GM18505 (cell line): ENCODE measurements at regions not wholly inside any gene's neighbourhood (a gene's known extent, or its start where the extent isn't known, plus 50 kb on each side); places are given as distances from the start of the nearest gene placed in this dataset.
"Not testable (repeated sequence)": the region's sequence is repeated elsewhere in the genome, so short reads cannot be mapped to it uniquely, and the experiment has no call there.

Source experiments
- ATAC-seq: cut with Tn5 transposase; IDR thresholded peaks from one replicate; pipeline ENCODE4 v1.9.1; 2021; ENCODE audit not compliant: unreplicated experiment
- POLR2A ChIP-seq: IDR thresholded peaks from 4 replicates; pipeline ENCODE4 v1.6.1; 2011; ENCODE audit warnings: borderline replicate concordance; ENCODE audit not compliant: insufficient read depth, insufficient read length; ENCODE audit errors: extremely low read depth

DNA sequence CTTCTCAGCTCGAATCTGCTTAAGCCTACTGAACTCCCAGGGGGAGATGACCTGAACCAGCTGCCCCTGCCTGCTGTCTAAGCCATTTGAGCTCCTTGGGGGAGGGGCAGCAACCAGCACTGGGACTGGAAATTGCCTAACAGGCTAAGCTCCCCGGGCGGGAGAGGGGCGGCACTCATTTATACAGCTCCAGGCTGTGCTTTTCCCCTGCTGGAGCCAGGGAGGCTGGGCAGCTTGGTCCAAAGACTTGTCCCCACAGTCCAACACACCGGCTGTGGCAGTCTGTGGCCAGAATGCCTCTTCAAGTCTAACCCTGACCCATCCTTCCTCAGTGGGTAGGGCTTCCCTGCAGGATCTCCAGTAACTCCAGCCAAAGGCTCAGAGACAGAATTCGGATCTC is 1241.5 kb downstream of the ROBO2 start:
- ATAC-seq, result no peak
- no peak for TF ChIP-seq POLR2A

- no peak for ATAC-seq
- no peak for TF ChIP-seq POLR2A
Measured at GRCh38 chr3:78283994-78284393, 1244.1 kb downstream of the ROBO2 start.

DNA sequence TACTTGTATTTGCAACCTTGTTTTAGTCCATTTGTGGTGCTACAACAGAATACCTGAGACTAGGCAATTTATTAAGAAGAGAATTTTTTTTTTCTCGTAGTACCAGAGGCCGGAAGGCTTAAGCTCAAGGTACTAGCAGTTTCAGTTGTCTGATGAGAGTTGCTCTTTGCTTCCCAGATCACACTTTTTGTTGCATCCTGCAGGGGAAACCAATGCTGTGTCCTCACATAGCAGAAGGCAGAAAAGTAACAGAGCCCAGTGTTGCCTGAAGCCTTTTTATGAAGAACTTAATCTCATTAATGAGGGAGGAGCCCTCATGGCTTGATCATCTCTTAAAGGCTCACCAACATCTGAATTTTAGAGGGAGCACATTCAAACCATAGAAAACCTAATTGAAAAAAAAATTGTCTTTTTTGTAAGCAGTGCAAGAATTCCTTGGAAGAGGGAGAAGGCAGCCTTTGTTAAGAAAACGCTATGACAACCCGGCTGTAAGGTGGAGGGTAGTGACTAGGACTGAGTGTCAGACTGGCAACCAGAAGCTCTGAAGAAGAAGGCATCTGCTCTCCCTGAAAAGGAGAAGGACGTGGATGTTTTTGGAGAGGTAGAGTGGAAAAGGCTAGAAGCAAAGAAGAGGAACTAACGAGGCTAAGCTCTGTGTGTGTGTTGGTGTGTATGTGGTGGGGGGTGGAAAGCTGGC is 1245.3 kb downstream of the ROBO2 start:
- no peak for TF ChIP-seq POLR2A
- ATAC-seq, result no peak

- no peak for TF ChIP-seq POLR2A
- ATAC-seq, result no peak
Measured at GRCh38 chr3:78287085-78287484, 1247.2 kb downstream of the ROBO2 start.

DNA sequence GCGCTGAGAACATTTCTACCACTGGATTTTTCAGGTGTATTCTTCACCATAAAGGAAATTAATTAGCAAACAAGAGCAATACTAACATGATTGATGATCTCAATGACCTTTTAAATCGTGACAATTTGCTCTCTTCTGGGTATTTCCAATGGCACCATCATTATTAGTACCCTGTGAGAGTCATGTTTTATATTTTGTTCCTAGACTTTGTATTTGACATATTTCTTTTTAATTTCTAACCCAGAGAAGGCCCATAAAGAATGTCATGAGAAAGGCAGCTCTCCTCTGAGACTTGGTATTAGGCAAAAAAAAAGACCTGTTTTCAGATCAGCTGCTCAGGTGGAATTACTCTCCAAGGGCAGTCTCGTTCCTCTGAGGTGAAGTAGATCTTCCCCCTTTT is 1253.4 kb downstream of the ROBO2 start:
- no peak for ATAC-seq
- no peak for TF ChIP-seq POLR2A

DNA sequence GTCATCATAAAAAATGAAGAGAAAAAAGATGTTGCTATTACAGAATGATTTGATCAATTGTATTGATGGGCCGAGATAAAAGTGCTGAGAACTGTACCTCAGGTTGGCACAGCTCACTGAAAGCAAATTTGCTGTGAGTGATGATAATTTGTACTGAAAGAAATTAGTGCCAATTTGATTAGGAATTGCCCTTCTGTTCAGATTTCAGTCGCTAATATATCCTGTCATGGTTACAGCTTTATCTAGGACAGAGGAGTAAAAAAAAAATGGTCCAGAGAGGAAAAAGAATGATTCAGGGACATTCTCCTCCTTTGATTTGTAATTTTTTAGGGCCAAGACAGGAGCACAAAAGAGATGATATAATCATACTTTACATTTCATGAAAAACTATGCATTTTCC is 1264.2 kb downstream of the ROBO2 start:
- ATAC-seq, result no peak
- no peak for TF ChIP-seq POLR2A

DNA sequence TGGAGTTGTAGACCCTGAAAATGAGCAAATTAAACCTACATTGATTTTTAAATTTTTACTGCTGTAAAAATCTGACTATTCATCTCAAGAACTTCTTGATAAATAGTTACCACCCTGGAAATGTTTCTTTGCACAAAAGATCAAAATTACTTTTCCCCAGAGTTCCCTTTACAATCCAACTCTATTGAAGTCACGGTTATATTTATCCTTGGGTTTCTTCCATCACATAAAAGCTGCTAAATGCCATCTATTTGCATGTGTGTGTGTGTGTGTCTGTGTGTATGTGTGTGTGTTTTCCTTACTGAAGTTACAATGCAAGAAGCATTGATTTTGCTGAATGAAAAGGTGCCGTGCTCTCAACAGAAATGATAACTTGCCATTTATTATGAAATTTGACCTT is 1273.0 kb downstream of the ROBO2 start:
- ATAC-seq, result no peak
- no peak for TF ChIP-seq POLR2A

DNA sequence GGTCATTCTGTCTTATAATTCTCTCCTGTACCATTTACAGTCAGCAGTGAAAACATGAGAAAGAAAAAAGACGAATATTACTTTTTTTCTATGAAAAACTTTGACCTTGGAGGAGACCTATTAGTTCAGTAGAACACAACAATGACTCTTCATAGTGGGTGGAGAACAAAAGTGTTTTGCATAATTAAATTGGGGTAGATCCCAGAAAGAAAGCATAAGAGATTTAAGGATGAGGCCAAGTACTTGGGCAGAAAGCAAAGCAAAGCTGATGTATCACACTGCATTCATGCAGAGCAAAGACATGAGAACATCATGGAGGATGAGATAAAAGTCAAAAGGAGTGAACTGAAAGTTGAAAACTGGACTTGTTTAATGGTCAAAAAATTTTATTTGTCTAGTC is 1273.4 kb downstream of the ROBO2 start:
- no peak for TF ChIP-seq POLR2A

GRCh38 chr3:78314327-78314726 is 1274.4 kb downstream of the ROBO2 start:
- TF ChIP-seq POLR2A, result no peak

More for the DNA sequence above, 1273.4 kb downstream of the ROBO2 start:
- no peak for ATAC-seq

GRCh38 chr3:78317774-78318173 is 1277.9 kb downstream of the ROBO2 start:
- no peak for ATAC-seq
- no peak for TF ChIP-seq POLR2A

More at GRCh38 chr3:78314327-78314726, 1274.4 kb downstream of the ROBO2 start:
- ATAC-seq, result no peak

- ATAC-seq, result no peak
- TF ChIP-seq POLR2A, result no peak
Measured at GRCh38 chr3:78322780-78323179, 1282.9 kb downstream of the ROBO2 start.

DNA sequence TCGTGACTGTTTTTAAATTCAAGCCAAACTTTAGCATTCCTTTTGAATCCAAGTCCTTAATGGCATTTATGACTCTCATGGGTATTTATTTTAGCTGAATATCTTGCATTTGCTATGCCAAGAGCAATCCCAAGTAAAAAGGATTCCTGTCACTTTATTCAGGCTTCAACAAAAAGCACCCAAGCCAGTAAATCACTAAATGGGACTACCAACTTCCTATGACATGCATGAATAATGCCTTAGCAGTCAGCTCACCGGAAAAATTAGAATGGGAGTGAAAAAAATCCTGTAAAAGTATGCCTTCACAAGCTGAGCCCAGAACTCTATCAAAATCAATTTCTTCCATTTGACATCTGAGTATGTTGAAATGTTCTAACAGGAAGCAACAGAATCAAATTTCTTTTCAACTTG is 1297.9 kb downstream of the ROBO2 start:
- no peak for ATAC-seq
- no peak for TF ChIP-seq POLR2A

GRCh38 chr3:78338405-78338804 is 1298.5 kb downstream of the ROBO2 start:
- ATAC-seq, result no peak
- no peak for TF ChIP-seq POLR2A

GRCh38 chr3:78343221-78343620 is 1303.3 kb downstream of the ROBO2 start:
- TF ChIP-seq POLR2A, result no peak
- ATAC-seq, result no peak

GRCh38 chr3:78344267-78344666 is 1304.4 kb downstream of the ROBO2 start:
- ATAC-seq, result not testable (repeated sequence)
